GM03348 (cell line): ENCODE measurements at regions not wholly inside any gene's neighbourhood (a gene's known extent, or its start where the extent isn't known, plus 50 kb on each side); places are given as distances from the start of the nearest gene placed in this dataset.

Experiments used
- DNase-seq: peaks from one replicate; pipeline ENCODE4 v3.0.0; 2012; ENCODE audit warnings: low spot score

- no peak for DNase-seq
Observed at GRCh38 chr4:178395798-178396197, 953.6 kb upstream of the AGA start.

- no peak for DNase-seq
Observed at GRCh38 chr4:178412455-178412854, 970.2 kb upstream of the AGA start.

- no peak for DNase-seq
Observed at GRCh38 chr4:178414042-178414441, 971.8 kb upstream of the AGA start.

- no peak for DNase-seq
Observed at GRCh38 chr4:178414881-178415446, 972.7 kb upstream of the AGA start.

- no peak for DNase-seq
Observed at GRCh38 chr4:178415925-178416324, 973.7 kb upstream of the AGA start.

GRCh38 chr4:178423366-178423765 lies 981.1 kb upstream of the AGA start:
- DNase-seq = no peak

GRCh38 chr4:178426871-178427270 lies 984.6 kb upstream of the AGA start:
- no peak for DNase-seq

- DNase-seq = no peak
Observed at GRCh38 chr4:178427663-178428062, 985.4 kb upstream of the AGA start.

- DNase-seq = no peak
Observed at GRCh38 chr4:178448372-178449035, 1006.3 kb upstream of the AGA start.

- no peak for DNase-seq
Observed at GRCh38 chr4:178450614-178451013, 1008.4 kb upstream of the AGA start.

GRCh38 chr4:178453057-178453456 lies 1010.8 kb upstream of the AGA start:
- no peak for DNase-seq

- DNase-seq = no peak
Observed at GRCh38 chr4:178457286-178457685, 1015.0 kb upstream of the AGA start.

- DNase-seq = no peak
Observed at GRCh38 chr4:178462710-178463109, 1020.5 kb upstream of the AGA start.

- no peak for DNase-seq
Observed at GRCh38 chr4:178463747-178464146, 1021.5 kb upstream of the AGA start.

- no peak for DNase-seq
Observed at GRCh38 chr4:178470996-178471784, 1029.0 kb upstream of the AGA start.

- no peak for DNase-seq
Observed at GRCh38 chr4:178471994-178472393, 1029.8 kb upstream of the AGA start.

GRCh38 chr4:178480105-178480504 lies 1037.9 kb upstream of the AGA start:
- DNase-seq = no peak

- no peak for DNase-seq
Observed at GRCh38 chr4:178480881-178481280, 1038.6 kb upstream of the AGA start.

GRCh38 chr4:178481564-178481963 lies 1039.3 kb upstream of the AGA start:
- DNase-seq = no peak

- DNase-seq = no peak
Observed at GRCh38 chr4:178523038-178523437, 1080.8 kb upstream of the AGA start.

- no peak for DNase-seq
Observed at GRCh38 chr4:178535939-178536579, 1093.8 kb upstream of the AGA start.

GRCh38 chr4:178553201-178553600 lies 1111.0 kb upstream of the AGA start:
- no peak for DNase-seq

GRCh38 chr4:178554352-178554751 lies 1112.1 kb upstream of the AGA start:
- DNase-seq = no peak
